HepG2 (cell line): ENCODE measurements at regions not wholly inside any gene's neighbourhood (a gene's known extent, or its start where the extent isn't known, plus 50 kb on each side); places are given as distances from the start of the nearest gene placed in this dataset.

Source experiments
- ATAC-seq: fragments of 200-7000 bp; cut with Tn5 transposase; 3 replicates; pipeline ENCODE4 v1.9.1; 2020; ENCODE audit warnings: mild to moderate bottlenecking, moderate library complexity
- BruUV-seq: library from RNA; stranded (reverse); fragments of 400-500 nt; replicated peaks from 2 replicates; lab custom pipeline; 2021; lab: Mats Ljungman, UMichigan
- CTCF ChIA-PET: fragments of 300-600 bp; formaldehyde crosslinking; extraction: SDS; loops from one replicate; lab custom pipeline; 2021; ENCODE audit warnings: low total read pairs, inconsistent platforms, low intra/inter-chr PET ratio; lab: Yijun Ruan, JAX
- POLR2A ChIA-PET: fragments of 350-600 bp; sonication (Branson Sonifier 250); formaldehyde crosslinking; loops from one replicate; lab custom pipeline; 2020; ENCODE audit warnings: antibody characterized with exemption, inconsistent platforms; lab: Yijun Ruan, JAX
- DNase-seq: peaks from one replicate; pipeline ENCODE4 v3.0.0-alpha.2; 2015; ENCODE audit warnings: low spot score
- FAIRE-seq: peaks from 3 replicates; lab custom pipeline; 2011; peaks lifted over from hg19 to GRCh38; lab: Jason Lieb, UNC
- H2AFZ ChIP-seq: one replicate; pipeline ENCODE4 v1.6.1; 2011; ENCODE audit warnings: low read length, inconsistent platforms
- H3K27ac ChIP-seq: fragments of 300-600 bp; 3 replicates; pipeline ENCODE4 v1.8.0; 2011; ENCODE audit warnings: mixed run types, mild to moderate bottlenecking, mixed read lengths, low read length, inconsistent platforms; ENCODE audit not compliant: insufficient read depth; ENCODE audit errors: extremely low read length
- H3K27me3 ChIP-seq, 2 experiments: fragments of 200-600 bp in 1 of 2; 2 replicates in 1 of 2; 3 replicates in 1 of 2; pipeline versions ENCODE4 v1.6.0 to v1.8.0; 2011; ENCODE audit warnings: low read length in 2 of 2, mild to moderate bottlenecking in 2 of 2, moderate library complexity in 2 of 2, inconsistent platforms in 1 of 2; ENCODE audit not compliant: insufficient read depth in 2 of 2, control insufficient read depth in 1 of 2
- H3K36me3 ChIP-seq, 2 experiments: fragments of 200-600 bp in 1 of 2; replicated peaks in 1 of 2; 2 replicates in 1 of 2; 3 replicates in 1 of 2; pipeline versions ENCODE4 v1.5.1 to v1.8.0; 2011; ENCODE audit warnings: low read length in 2 of 2, inconsistent platforms in 1 of 2; ENCODE audit not compliant: insufficient read depth in 2 of 2, control insufficient read depth in 1 of 2
- H3K4me1 ChIP-seq: 2 replicates; pipeline ENCODE4 v1.5.1; 2012; ENCODE audit warnings: low read length, inconsistent platforms; ENCODE audit not compliant: insufficient read depth
- H3K4me2 ChIP-seq: 2 replicates; pipeline ENCODE4 v1.6.0; 2011; ENCODE audit warnings: low read depth, low read length, inconsistent platforms
- H3K4me3 ChIP-seq, 3 experiments: fragments of 200-600 bp in 1 of 3; sonication (generic), shearing (Covaris generic) in 1 of 3; replicated peaks in 1 of 3; 2 replicates each; pipeline ENCODE4 v1.5.1; 2011 to 2016; ENCODE audit warnings: low read length in 3 of 3, inconsistent platforms in 2 of 3, low read depth in 2 of 3, mild to moderate bottlenecking in 2 of 3, control low read depth in 1 of 3, mixed read lengths in 1 of 3; ENCODE audit not compliant: insufficient read depth in 1 of 3
- H3K79me2 ChIP-seq: one replicate; pipeline ENCODE4 v1.6.1; 2011; ENCODE audit warnings: low read length, inconsistent platforms; ENCODE audit not compliant: insufficient read depth
- H3K9ac ChIP-seq: 2 replicates; pipeline ENCODE4 v1.6.0; 2011; ENCODE audit warnings: mild to moderate bottlenecking, low read depth, low read length, inconsistent platforms; ENCODE audit not compliant: insufficient read depth
- H3K9me3 ChIP-seq: 2 replicates; pipeline ENCODE4 v1.5.1; 2012; ENCODE audit warnings: mild to moderate bottlenecking, low read length
- H4K20me1 ChIP-seq: 2 replicates; pipeline ENCODE4 v1.6.0; 2011; ENCODE audit warnings: inconsistent platforms, mild to moderate bottlenecking, low read length, moderate library complexity; ENCODE audit not compliant: insufficient read depth
- ARID2 ChIP-seq: sonication (generic); formaldehyde crosslinking; IDR thresholded peaks from 2 replicates; pipeline ENCODE4 v1.8.1; 2022; ENCODE audit warnings: mild to moderate bottlenecking, missing genetic modification reagents, borderline replicate concordance
- FOXK1 ChIP-seq: sonication (generic); formaldehyde crosslinking; IDR thresholded peaks from 2 replicates; pipeline ENCODE4 v1.4.0; 2020; ENCODE audit warnings: low read depth, missing genetic modification reagents, borderline replicate concordance
- GPBP1L1 ChIP-seq: sonication (generic); formaldehyde crosslinking; IDR thresholded peaks from 2 replicates; pipeline ENCODE4 v1.5.0; 2020; ENCODE audit warnings: mild to moderate bottlenecking, missing genetic modification reagents
- HNRNPH1 ChIP-seq: fragments of 200-400 bp; formaldehyde crosslinking; optimal IDR thresholded peaks from 2 replicates; pipeline ENCODE3; 2017; ENCODE audit warnings: mild to moderate bottlenecking, low read depth, low read length
- HOXA5 ChIP-seq: sonication (generic); formaldehyde crosslinking; IDR thresholded peaks from 2 replicates; pipeline ENCODE4 v1.4.0; 2020; ENCODE audit warnings: missing genetic modification reagents
- IRF9 ChIP-seq: sonication (generic); formaldehyde crosslinking; IDR thresholded peaks from 2 replicates; pipeline ENCODE4 v1.8.0; 2022; ENCODE audit warnings: missing genetic modification reagents, mild to moderate bottlenecking, borderline replicate concordance
- KAT7 ChIP-seq: IDR thresholded peaks from 2 replicates; pipeline ENCODE4 v1.6.1; 2018; ENCODE audit warnings: borderline replicate concordance, missing compliant biosample characterization
- NCOA1 ChIP-seq: sonication (generic); formaldehyde crosslinking; IDR thresholded peaks from 2 replicates; pipeline ENCODE4 v1.9.0; 2021; ENCODE audit warnings: missing genetic modification reagents
- SRSF4 ChIP-seq: fragments of 200-400 bp; formaldehyde crosslinking; IDR thresholded peaks from one replicate; pipeline ENCODE4 v1.6.1; 2018; ENCODE audit warnings: mild to moderate bottlenecking, low read depth, low read length, moderate library complexity; ENCODE audit not compliant: poor library complexity, severe bottlenecking
- WIZ ChIP-seq: sonication (generic); formaldehyde crosslinking; IDR thresholded peaks from 2 replicates; pipeline ENCODE4 v1.5.1; 2020; ENCODE audit warnings: mild to moderate bottlenecking, missing genetic modification reagents
- ZBTB21 ChIP-seq: sonication (generic); formaldehyde crosslinking; IDR thresholded peaks from 2 replicates; pipeline ENCODE4 v1.4.0; 2020; ENCODE audit warnings: missing genetic modification reagents
- ZBTB8A ChIP-seq: sonication (generic); formaldehyde crosslinking; IDR thresholded peaks from 2 replicates; pipeline ENCODE4 v1.4.0; 2020; ENCODE audit warnings: mild to moderate bottlenecking, low read depth, missing genetic modification reagents, borderline replicate concordance
- ZFYVE20 ChIP-seq: sonication (generic); formaldehyde crosslinking; IDR thresholded peaks from 2 replicates; pipeline ENCODE4 v1.8.0; 2023; ENCODE audit warnings: low read depth, mild to moderate bottlenecking, moderate library complexity, missing genetic modification reagents, borderline replicate concordance
- ZHX1 ChIP-seq: sonication (generic); formaldehyde crosslinking; IDR thresholded peaks from 2 replicates; pipeline ENCODE4 v1.8.1; 2022; ENCODE audit warnings: low read depth, mild to moderate bottlenecking, missing genetic modification reagents
- ZNF234 ChIP-seq: sonication (generic); formaldehyde crosslinking; conservative IDR thresholded peaks from 2 replicates; pipeline ENCODE4 v1.5.1; 2020; ENCODE audit warnings: mild to moderate bottlenecking, missing genetic modification reagents
- ZNF614 ChIP-seq: IDR thresholded peaks from 2 replicates; pipeline ENCODE4 v1.6.1; 2018; ENCODE audit warnings: missing biosample characterization, missing genetic modification reagents, inconsistent platforms, borderline replicate concordance
- WGBS: methylation state at CpG from one replicate; pipeline ENCODE4 v1.1.6; 2017; ENCODE audit warnings: low lambda C conversion rate; 5-methylcytosine and 5-hydroxymethylcytosine counted together
- in situ Hi-C: cut with HindIII; loops from 2 replicates; pipeline ENCODE4 v1.10.0; 2017; ENCODE audit warnings: low pct_unique_long_range_greater_than_20kb; ENCODE audit not compliant: extremely low pct_ligation_motif_present
- intact Hi-C: fragments of 100-400 bp; cut with micrococcal nuclease; formaldehyde crosslinking; loops from one replicate; pipeline ENCODE4 v1.10.0; 2022; ENCODE audit not compliant: unreplicated experiment

- POLR2A ChIA-PET = no interaction called here
- H3K36me3 ChIP-seq = no peaks in the 10 kb centered on the region
- H3K9ac ChIP-seq = no peak overlapping the region
- WGBS = 31% methylated on average over 5 of the region's 5 CpGs
- intact Hi-C loops (no loop called here), in situ Hi-C loops (loop anchor here (5.0 to 10.0 kb wide), 2 partner anchors 113 to 485 kb away; partner anchors contain the start of gene PRND)
- no peak overlapping the region for H3K4me3 ChIP-seq
- H3K27me3 ChIP-seq = peaks cover 3 to 25% of the 10 kb centered on the region in 2 experiments; a peak in 4 of 5 replicates
- no TSS peak for BruUV-seq
- CTCF ChIA-PET = interaction anchor here (13.1 kb wide), 1 partner anchor 112 kb away, joined by 210 read pairs; the partner anchor contains the start of gene PRND
- H3K4me1 ChIP-seq = no peaks in the 10 kb centered on the region
- no peak for FAIRE-seq
- H3K27ac ChIP-seq = no peak overlapping the region
- H4K20me1 ChIP-seq = no peaks in the 10 kb centered on the region
- H3K79me2 ChIP-seq = no peaks in the 10 kb centered on the region
- no peak for ATAC-seq
- H3K4me2 ChIP-seq = no peak overlapping the region
- no peak overlapping the region for H2AFZ ChIP-seq
- no peaks in the 10 kb centered on the region for H3K9me3 ChIP-seq
- no peak for DNase-seq
- TF ChIP-seq NCOA1 (no peak), ZBTB21 (CRISPR knock-in tag) (no peak), IRF9 (CRISPR knock-in tag) (no peak), ZHX1 (CRISPR knock-in tag) (no peak), SRSF4 (no peak), ZNF614 (CRISPR knock-in tag) (no peak), KAT7 (CRISPR knock-in tag) (no peak), GPBP1L1 (CRISPR knock-in tag) (no peak), ZFYVE20 (CRISPR knock-in tag) (no peak), FOXK1 (CRISPR knock-in tag) (no peak), WIZ (no peak), ZNF234 (no peak), HOXA5 (no peak), ARID2 (CRISPR knock-in tag) (no peak), HNRNPH1 (no peak), ZBTB8A (CRISPR knock-in tag) (no peak)
Observed at GRCh38 chr20:4609511-4609910, 76.7 kb upstream of the PRNP start.
